Loucy (cell line): ENCODE measurements at regions not wholly inside any gene's neighbourhood (a gene's known extent, or its start where the extent isn't known, plus 50 kb on each side); places are given as distances from the start of the nearest gene placed in this dataset.

Experiments
- EZH2phosphoT487 ChIP-seq: fragments of 200-600 bp; IDR thresholded peaks from 2 replicates; pipeline ENCODE4 v1.6.1; 2018; ENCODE audit warnings: antibody characterized with exemption, mild to moderate bottlenecking, moderate library complexity, borderline replicate concordance
- TF ChIP-seq, protein P1 (sequence below): fragments of 200-600 bp; sonication (generic); conservative IDR thresholded peaks from 2 replicates; pipeline ENCODE4 v1.5.1; 2014; ENCODE audit warnings: mild to moderate bottlenecking, antibody characterized with exemption, low read length

DNA sequence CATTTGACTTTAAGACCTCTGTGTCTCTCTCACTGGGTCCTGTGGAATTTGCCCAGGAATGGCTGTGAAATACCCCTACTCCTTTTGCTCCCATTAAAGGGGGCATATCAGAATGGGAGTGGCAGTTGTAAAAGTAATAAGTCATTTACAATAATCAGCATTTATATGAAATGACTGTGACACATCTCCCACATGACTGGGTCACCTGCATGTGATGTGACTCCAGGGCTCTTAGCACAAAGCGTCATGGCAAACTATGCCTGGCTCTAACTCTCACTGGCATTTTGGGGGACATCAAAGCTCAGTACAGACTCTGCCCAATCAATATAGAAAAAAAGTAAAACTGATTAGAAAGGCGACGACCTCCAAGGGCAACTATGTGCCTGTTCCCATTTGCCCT lies 157.6 kb downstream of the RPS24 start:
- TF ChIP-seq, protein P1, sequence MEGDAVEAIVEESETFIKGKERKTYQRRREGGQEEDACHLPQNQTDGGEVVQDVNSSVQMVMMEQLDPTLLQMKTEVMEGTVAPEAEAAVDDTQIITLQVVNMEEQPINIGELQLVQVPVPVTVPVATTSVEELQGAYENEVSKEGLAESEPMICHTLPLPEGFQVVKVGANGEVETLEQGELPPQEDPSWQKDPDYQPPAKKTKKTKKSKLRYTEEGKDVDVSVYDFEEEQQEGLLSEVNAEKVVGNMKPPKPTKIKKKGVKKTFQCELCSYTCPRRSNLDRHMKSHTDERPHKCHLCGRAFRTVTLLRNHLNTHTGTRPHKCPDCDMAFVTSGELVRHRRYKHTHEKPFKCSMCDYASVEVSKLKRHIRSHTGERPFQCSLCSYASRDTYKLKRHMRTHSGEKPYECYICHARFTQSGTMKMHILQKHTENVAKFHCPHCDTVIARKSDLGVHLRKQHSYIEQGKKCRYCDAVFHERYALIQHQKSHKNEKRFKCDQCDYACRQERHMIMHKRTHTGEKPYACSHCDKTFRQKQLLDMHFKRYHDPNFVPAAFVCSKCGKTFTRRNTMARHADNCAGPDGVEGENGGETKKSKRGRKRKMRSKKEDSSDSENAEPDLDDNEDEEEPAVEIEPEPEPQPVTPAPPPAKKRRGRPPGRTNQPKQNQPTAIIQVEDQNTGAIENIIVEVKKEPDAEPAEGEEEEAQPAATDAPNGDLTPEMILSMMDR: no peak
- no peak for TF ChIP-seq EZH2phosphoT487
